Fibroblast of gingiva (primary cell): ENCODE measurements at regions not wholly inside any gene's neighbourhood (a gene's known extent, or its start where the extent isn't known, plus 50 kb on each side); places are given as distances from the start of the nearest gene placed in this dataset.

Experiments used
- DNase-seq: peaks from one replicate; pipeline ENCODE4 v3.0.0-alpha.2; 2011; ENCODE audit warnings: low read depth

DNA sequence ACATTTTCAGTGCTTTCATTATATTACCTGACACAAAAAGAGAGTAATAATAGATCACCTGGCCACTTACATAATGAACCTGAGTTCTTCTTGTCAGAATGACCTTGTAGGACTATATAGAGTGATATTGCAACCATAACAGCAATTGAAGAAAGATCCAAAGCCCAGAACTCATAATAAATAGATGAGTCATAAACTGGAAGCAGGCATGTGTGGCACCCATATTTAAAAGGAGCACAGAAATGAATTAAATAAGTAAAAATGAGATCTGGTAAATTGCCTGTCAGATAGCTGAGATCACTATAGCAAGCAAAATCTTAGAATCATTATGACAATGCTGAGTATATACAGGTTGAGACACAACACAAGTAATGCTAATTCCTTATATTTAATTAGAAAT, 331.8 kb downstream of the AASDHPPT start:
- DNase-seq = peak; percentile 3

- DNase-seq = no peak
Measured at GRCh38 chr11:106409671-106410070, 332.2 kb downstream of the AASDHPPT start.

- DNase-seq = no peak
Measured at GRCh38 chr11:106410902-106411301, 333.4 kb downstream of the AASDHPPT start.

DNA sequence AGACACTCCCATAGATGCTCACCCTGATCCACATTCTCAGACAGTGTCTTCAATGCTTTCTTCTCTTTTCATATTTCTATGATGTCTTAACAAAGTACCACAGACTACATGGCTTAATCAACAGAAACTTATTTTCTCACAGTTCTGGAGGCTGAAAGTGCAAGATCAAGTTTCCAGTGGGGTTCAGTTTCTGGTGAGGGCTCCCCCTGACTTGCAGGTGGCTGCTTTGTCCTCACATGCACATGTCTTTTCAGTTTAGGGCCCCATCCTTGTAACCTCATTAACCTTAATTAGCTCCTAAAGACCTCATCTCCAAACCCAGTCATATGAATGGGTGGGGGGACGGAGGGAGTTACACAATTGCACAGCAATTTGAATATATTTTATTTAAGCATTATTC, 335.8 kb downstream of the AASDHPPT start:
- DNase-seq = no peak

DNA sequence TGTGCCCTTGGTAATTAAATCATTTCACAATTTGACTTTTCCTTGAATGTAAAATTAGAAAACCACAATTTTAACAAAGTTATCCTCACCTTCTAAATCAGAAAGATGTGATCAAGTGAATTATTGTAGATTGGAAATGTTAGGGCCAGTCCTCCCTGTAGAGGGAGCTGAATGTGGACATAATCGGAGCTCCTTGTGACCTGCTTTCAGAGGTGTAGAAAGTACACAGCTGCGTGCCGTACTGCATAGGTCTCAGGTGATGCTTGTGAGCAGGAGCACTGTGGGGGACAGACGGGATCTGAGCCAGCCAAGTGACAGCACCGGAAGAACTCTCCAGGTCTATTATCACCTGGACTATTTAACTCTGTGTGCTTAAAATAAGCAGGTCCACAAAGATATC, 338.0 kb downstream of the AASDHPPT start:
- no peak for DNase-seq

DNA sequence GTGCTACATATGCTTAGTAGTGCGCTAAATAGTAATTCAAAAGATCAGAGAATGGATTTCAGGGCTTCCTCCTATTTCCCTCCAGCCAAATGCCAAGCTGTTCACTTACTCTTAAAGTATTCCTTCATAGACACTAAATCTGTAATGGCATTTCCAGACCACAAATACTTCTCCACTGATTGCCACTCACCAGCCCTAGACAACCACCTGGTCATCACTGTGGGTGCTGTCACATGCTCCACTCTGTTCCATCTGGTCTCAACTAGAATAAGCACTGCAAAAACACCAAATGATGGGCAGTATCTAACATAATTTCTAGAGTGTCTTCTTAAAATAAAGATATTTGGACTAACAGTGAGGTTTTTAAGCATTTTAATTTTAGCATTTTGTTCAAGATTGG, 341.3 kb downstream of the AASDHPPT start:
- DNase-seq = no peak

- DNase-seq = peak; percentile 23
Measured at GRCh38 chr11:106420048-106420665, 342.7 kb downstream of the AASDHPPT start.

DNA sequence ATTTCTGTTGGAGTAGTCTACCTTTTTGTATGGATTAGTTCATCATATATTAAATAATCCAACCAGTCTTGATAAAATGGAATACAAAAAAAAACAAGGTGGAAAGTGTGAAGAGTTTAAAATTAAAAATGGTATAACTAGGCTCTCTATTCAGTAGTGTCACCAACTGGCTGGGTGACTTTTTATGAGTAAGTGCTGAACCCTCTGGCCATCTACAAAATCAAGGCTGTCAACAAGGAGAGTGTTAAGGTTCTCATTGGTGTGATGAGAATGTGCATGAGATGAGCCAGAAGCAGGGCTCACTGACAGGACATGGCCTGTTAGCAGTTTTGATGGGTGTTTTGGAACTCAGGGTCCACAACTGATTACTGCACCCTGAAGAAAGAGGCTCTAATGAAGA, 343.2 kb downstream of the AASDHPPT start:
- no peak for DNase-seq

DNA sequence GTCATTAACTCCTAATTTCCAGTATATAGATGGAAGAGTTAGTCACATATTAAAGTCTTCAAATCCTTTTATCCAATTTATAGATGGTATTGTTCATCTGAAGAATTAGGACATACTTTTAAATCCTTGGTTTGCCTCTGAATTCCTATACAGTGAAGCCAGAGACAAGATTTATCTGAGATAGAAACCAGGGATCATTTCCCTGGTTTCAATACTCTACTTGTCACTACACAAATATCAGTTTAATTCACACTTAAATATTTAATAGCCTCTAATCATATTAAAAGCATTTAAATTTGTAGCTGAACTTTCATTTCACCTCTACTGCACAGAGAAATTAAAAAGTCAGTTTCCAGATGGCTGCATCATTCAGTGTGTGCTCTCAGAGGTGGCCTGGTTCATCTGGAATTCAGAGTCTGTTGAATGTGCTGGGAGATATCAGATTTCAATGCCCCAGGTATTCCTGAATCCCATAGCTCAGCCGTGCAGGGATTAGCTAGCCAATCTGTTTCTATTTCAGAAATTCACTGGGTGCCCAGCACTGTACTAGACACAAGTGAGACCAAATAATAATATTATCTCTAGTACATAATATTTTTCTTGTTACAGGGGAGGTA, 344.3 kb downstream of the AASDHPPT start:
- no peak for DNase-seq

DNA sequence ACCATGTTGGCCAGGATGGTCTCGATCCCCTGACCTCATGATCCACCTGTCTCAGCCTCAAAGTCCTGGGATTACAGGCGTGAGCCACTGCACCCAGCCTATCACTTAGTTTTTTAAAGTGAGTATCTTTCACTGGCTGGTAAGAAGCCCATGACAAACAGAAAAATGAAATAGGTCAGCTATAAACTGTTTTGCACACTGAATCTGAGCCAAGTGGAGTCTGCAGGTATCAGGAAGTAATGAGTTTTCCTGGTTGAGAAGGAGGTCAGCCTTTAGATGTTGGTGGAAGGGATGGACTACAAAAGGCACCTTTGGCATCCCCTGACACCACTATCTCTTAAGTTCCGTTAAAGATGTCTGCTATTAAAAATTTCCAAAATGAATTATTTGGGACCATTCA, 345.1 kb downstream of the AASDHPPT start:
- DNase-seq = no peak

- DNase-seq = peak; percentile 34
Measured at GRCh38 chr11:106424111-106424510, 346.6 kb downstream of the AASDHPPT start.

GRCh38 chr11:106425819-106426218, 348.4 kb downstream of the AASDHPPT start:
- DNase-seq = no peak

DNA sequence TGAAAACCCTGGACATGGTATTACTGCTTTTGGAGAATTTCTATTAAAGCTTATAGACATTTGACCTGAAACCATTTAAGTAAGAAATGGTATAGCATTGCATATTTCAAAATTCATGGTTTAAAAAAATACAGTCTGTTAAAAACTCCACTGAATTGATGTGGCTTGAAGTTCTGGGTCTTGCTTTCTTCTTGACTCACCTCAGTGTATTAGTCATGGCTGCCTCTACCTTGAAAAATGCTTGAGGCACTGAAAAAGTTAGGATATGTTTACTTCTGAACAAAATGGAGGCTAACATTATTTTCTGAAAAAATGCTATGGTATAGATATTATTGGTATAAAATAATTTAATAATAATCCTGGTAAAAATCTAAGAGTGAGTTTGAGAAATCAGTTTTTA, 349.2 kb downstream of the AASDHPPT start:
- DNase-seq = no peak

- no peak for DNase-seq
Measured at GRCh38 chr11:106427736-106428135, 350.3 kb downstream of the AASDHPPT start.

DNA sequence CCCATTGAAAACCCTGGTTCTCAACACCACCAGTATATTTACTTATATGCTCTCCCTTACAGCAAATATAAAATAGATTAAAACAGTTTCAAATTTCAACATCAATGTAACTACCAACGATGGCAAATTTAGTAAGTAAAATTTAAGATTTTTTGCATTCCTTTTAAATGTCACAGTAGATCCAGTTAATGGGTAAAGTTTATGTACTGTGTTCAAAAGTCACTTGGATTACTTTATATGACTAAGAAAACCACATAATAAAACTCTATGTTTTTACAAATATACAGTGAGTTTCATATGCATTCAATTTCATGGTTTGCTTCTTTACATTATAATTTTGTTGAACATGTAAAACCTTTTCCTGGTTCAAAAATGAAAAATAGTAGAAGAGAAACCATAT, 364.6 kb downstream of the AASDHPPT start:
- peak; percentile 23 for DNase-seq

- DNase-seq = no peak
Measured at GRCh38 chr11:106446302-106446701, 368.8 kb downstream of the AASDHPPT start.

DNA sequence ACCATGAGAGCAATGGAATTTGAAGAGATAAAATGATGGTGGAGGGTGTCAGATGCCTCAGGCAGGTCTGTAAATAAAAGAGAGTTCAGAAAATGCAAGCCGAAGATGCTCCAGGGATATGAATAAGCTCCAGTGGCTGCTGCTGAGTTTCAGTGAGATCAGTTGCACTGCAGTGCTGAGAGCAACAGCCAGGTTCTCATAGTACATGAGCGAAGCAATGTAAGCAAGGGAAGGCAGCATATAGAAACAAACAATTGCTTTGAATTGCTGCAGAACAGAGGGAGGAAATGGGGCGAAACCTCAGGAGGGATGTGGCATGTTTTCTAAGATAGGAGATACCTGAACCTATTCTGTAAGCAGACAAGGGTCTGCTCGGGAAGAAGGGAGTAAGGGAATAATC, 369.5 kb downstream of the AASDHPPT start:
- no peak for DNase-seq

DNA sequence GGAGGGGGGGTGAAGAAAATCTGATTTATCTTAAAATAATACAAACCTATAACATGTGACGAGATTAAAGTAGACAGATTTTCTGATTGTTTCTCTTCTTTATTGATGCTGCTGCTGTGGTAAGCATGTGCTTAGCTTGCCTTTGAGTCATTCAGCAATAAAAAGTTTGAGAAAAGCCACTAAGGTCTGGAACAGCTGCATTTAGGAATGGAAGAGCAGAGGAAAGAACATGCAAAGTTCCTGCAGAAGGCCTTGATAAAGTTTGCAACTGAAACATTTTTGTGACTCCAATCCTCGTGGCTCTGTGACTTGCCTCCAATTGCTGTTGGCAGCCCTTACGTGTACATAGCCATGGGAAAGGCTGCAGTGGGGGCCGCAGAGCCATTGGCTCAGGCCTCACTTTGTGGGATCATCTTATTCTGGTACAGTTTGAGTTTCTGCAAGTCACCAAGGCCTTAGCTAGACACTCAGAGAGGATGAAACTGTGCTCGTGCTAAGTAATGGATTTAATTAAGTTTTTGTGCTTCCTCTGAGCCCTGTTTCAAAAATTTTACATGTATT, 370.2 kb downstream of the AASDHPPT start:
- no peak for DNase-seq

GRCh38 chr11:106449763-106450162, 372.3 kb downstream of the AASDHPPT start:
- no peak for DNase-seq

GRCh38 chr11:106451228-106451922, 373.9 kb downstream of the AASDHPPT start:
- DNase-seq = no peak

GRCh38 chr11:106456647-106457046, 379.2 kb downstream of the AASDHPPT start:
- no peak for DNase-seq

- DNase-seq = peak; percentile 46
Measured at GRCh38 chr11:106457727-106458126, 380.3 kb downstream of the AASDHPPT start.

DNA sequence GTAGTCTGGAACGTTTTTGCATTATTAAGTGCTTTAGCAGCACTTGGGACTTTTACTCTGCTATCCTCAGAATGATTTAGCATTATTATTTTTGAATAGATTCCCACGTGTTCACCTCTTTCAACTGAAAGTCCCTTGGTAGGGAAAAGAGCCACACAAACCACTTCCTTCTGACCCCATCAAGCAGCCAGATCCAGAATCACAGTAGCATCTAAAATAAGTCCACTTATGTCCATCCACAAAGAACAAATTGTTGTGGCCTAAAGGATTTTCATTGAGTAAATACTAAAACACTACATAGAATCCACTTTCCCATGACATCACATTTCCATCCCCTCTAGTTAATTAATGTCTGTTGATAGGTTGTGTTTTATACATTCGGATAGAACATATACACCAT, 381.7 kb downstream of the AASDHPPT start:
- DNase-seq = no peak
